GM13976 (cell line): ENCODE measurements at regions not wholly inside any gene's neighbourhood (a gene's known extent, or its start where the extent isn't known, plus 50 kb on each side); places are given as distances from the start of the nearest gene placed in this dataset.
A peak's percentile ranks its signal among the peaks of the same experiment; 100 is the strongest.

Source experiments
- DNase-seq: peaks from one replicate; pipeline ENCODE4 v3.0.0; 2012; ENCODE audit warnings: low spot score
- in situ Hi-C: fragments of 300-500 bp; cut with MboI; formaldehyde crosslinking; loops from one replicate; pipeline ENCODE4 v1.12.0; 2022; ENCODE audit warnings: low sequenced_read_pairs, mixed read lengths, inconsistent platforms; ENCODE audit not compliant: unreplicated experiment
- TF ChIP-seq, protein P1 (sequence below): IDR thresholded peaks from 2 replicates; pipeline ENCODE4 v1.5.1; 2012; ENCODE audit warnings: borderline replicate concordance, mild to moderate bottlenecking; ENCODE audit not compliant: insufficient read depth; ENCODE audit errors: extremely low read depth, missing control alignments, control extremely low read depth

DNA sequence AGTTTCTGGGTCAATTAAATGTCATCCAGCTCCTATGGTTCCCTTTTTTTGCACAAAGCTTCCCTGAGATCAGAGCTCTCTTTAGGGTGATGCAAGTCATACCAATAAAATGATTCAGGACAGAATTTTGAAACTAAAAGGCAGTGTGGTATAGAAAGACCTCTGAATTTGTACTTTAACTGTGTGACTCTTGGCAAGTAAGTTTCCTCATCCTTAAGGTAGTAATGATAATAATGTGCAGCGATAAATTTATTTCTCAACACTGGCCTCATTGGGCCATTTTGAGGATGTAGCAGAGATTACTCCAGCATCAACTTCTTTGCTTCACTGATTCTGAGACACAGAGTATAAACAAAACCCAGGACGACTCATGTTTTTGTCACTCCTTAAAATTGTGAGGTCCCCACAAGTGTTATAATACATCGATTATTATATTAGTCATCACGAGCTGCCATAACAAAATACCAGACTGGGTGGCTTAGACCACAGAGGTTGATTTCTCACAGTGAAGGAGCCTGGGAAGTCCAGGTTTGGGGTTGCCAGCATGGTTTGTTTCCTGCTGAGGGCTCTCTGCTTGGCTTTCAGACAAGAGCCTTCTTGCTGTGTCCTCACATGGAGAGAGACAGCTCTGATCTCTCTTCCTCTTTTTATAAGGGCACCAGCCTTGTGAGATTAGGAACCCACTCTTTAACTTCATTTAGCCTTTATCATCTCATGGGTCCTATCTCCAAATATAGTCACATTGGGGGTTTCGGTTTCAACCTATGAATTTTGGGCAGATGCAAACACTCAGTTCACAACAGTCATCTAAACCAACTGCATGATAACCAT, 293.0 kb downstream of the ZNF608 start:
- TF ChIP-seq, protein P1, sequence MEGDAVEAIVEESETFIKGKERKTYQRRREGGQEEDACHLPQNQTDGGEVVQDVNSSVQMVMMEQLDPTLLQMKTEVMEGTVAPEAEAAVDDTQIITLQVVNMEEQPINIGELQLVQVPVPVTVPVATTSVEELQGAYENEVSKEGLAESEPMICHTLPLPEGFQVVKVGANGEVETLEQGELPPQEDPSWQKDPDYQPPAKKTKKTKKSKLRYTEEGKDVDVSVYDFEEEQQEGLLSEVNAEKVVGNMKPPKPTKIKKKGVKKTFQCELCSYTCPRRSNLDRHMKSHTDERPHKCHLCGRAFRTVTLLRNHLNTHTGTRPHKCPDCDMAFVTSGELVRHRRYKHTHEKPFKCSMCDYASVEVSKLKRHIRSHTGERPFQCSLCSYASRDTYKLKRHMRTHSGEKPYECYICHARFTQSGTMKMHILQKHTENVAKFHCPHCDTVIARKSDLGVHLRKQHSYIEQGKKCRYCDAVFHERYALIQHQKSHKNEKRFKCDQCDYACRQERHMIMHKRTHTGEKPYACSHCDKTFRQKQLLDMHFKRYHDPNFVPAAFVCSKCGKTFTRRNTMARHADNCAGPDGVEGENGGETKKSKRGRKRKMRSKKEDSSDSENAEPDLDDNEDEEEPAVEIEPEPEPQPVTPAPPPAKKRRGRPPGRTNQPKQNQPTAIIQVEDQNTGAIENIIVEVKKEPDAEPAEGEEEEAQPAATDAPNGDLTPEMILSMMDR, result no peak
- in situ Hi-C loops, result no loop called here
- DNase-seq, result peak; percentile 16

DNA sequence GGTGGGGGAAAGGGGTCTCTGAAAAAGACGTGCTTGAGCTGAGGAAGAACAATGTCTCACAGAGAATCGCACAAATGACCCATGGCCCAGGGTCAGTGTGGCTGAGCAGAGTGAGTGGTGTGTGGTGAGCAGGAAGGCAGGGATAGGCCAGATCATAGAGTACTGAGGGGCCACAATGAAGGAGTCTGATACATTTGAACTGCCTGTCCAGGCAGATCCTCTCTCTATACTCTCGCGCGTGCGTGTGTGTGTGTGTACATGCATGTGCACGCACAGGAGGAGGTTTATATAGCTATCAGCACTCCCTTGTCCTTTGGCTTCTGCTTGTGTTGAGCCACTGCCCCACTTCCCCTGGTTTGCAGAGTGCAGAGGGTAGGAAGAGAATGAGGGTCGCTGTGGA, 294.0 kb downstream of the ZNF608 start:
- TF ChIP-seq, protein P1, result no peak
- no peak for DNase-seq
- in situ Hi-C loops, result no loop called here

DNA sequence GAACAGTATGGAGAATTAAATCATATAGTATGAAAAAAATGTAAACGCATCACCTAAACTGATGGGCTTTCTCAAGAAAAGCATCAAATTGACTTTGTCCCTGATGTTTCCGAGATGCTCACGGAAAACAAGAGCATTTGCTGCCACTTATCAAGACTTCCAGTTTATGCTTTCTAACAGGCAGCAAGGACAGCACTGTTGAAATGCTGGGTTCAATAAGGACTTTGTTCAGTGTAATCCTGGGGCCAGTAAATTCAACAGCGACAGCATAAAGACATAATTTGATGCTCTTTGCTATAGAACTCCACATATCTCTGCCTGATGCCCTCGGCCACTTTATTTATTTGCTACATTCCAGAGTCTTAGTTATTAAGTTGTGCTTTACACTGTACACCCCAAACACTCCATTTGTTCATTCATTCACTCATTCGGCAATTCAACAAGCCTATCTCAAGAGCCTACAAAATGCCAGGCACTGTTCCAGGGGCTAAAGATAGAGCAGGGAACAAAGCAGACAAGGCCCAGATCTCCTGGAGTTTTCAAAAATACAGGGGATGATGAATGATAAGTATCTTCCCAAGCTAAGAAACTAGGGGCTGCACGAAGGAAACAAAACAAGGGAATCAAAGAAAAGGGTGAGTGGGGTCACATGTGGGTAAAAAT, 294.6 kb downstream of the ZNF608 start:
- DNase-seq, result no peak
- in situ Hi-C loops, result no loop called here
- TF ChIP-seq, protein P1, result no peak

DNA sequence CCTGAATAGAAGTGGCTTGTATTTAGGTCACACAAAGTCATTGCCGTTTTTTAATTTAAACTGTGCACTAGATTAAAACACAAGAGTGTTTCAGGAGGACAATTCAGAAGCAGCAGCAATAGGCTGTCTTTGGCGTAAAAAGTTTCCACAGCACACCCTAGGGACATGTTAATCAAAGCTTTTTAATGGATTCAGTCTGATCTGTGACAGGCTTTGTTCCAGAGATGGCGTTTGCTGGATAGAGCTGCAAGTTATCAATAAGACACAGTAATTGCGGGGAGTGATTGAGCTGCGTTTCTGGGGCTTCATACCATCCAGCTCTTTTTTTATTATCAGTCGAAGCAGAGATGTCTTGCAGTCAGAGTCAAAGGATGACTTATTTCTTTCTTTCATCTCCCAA, 300.3 kb downstream of the ZNF608 start:
- DNase-seq, result no peak
- TF ChIP-seq, protein P1, result no peak
- in situ Hi-C loops, result no loop called here

DNA sequence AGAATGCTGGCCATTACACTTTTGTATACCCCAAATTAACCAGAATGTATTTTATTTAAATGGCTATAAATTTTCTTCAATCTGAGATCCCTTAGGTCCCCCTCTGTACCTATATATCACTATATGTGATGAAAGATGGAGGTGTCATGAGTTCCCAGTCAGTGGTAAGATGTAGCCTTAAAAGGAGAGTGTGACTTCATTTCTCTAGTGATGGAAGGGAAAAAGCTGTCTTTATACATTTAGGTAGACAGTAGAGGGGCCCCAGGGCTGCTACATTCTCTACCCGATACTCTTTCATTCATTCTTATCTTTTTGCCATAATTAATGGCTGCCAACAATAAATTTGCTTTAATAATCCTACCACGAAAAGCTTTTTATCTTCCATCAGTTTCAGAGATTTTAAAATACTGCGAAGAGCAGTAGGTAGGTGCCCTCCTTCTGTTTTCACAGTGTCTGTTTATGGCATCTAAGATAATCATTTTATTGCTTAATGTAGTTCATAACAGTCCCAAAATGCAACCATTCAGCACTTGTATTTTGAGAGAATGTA, 301.3 kb downstream of the ZNF608 start:
- in situ Hi-C loops, result no loop called here
- no peak for DNase-seq
- TF ChIP-seq, protein P1, result no peak

DNA sequence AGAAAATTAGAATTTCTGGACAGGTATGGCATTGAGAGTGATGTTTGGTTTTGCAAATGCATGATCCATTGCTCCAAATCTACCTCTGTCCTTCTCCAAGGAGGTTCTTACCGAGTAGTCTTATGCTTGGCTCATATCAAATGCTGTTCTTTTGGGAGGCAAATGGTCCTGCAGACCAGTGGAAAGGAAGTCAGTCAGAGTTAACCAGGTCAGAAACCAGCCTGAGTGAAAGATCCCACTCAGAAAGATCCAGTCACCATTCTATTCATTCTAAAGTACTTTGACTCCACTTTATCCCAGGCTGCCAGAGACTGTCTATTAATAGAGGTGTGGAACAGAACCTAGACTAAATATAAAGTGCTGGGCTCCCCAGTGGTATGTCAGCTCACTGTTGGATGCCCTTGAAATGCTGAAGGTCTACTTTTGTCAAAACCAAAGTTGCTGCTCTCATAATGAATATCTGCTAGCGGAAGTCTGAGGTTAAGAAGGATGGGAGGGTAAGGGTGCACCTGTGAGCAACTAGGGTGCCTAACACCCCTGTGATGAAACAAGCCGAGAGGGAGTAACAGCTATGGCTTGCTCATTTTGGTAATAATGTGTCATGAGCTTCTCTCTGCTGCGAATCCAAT, 302.2 kb downstream of the ZNF608 start:
- in situ Hi-C loops, result no loop called here
- TF ChIP-seq, protein P1, result no peak
- peak; percentile 25 for DNase-seq
